Neuronal stem cell (in vitro differentiated cells): ENCODE measurements at regions not wholly inside any gene's neighbourhood (a gene's known extent, or its start where the extent isn't known, plus 50 kb on each side); places are given as distances from the start of the nearest gene placed in this dataset.

Experiments
- DNase-seq: peaks from one replicate; pipeline ENCODE4 v3.0.0-alpha.2; 2013; ENCODE audit warnings: low spot score
- H2AFZ ChIP-seq: one replicate; pipeline ENCODE4 v1.6.1; 2013; ENCODE audit warnings: mild to moderate bottlenecking, low read length, inconsistent platforms
- H2AK5ac ChIP-seq: 2 replicates; pipeline ENCODE4 v1.6.1; 2013; ENCODE audit warnings: low read depth, mild to moderate bottlenecking, inconsistent platforms, low read length, moderate library complexity, mixed read lengths
- H2BK120ac ChIP-seq: 2 replicates; pipeline ENCODE4 v1.6.1; 2013; ENCODE audit warnings: low read depth, mild to moderate bottlenecking, inconsistent platforms, low read length, moderate library complexity, mixed read lengths
- H2BK12ac ChIP-seq: one replicate; pipeline ENCODE4 v1.6.1; 2013; ENCODE audit warnings: low read length, inconsistent platforms
- H2BK15ac ChIP-seq: 2 replicates; pipeline ENCODE4 v1.6.1; 2013; ENCODE audit warnings: mild to moderate bottlenecking, low read length, inconsistent platforms, mixed read lengths
- H2BK5ac ChIP-seq: one replicate; pipeline ENCODE4 v1.6.1; 2013; ENCODE audit warnings: inconsistent platforms, mild to moderate bottlenecking, low read length, moderate library complexity
- H3K14ac ChIP-seq: one replicate; pipeline ENCODE4 v1.6.1; 2013; ENCODE audit warnings: low read length, inconsistent platforms
- H3K18ac ChIP-seq: 2 replicates; pipeline ENCODE4 v1.6.1; 2013; ENCODE audit warnings: low read length, inconsistent platforms
- H3K23ac ChIP-seq: 2 replicates; pipeline ENCODE4 v1.6.1; 2013; ENCODE audit warnings: low read depth, mild to moderate bottlenecking, mixed read lengths, low read length, inconsistent platforms; ENCODE audit not compliant: poor library complexity
- H3K27ac ChIP-seq: replicated peaks from 3 replicates; pipeline ENCODE4 v1.5.1; 2013; ENCODE audit warnings: low read length, inconsistent platforms
- H3K27me3 ChIP-seq, 3 experiments: 2 replicates each; pipeline ENCODE4 v1.6.1; 2013; ENCODE audit warnings: low read length in 3 of 3, mild to moderate bottlenecking in 2 of 3, inconsistent platforms in 1 of 3, low read depth in 1 of 3, mixed read lengths in 1 of 3, moderate library complexity in 1 of 3; ENCODE audit not compliant: control insufficient read depth in 3 of 3, insufficient read depth in 3 of 3
- H3K36me3 ChIP-seq, 2 donors: replicated peaks in 1 of 2; 2 replicates each; pipeline ENCODE4 v1.6.1; 2013; ENCODE audit warnings: low read length in 2 of 2; ENCODE audit not compliant: control insufficient read depth in 2 of 2, insufficient read depth in 2 of 2
- H3K4ac ChIP-seq: 2 replicates; pipeline ENCODE4 v1.6.1; 2013; ENCODE audit warnings: inconsistent platforms, mild to moderate bottlenecking, low read length, moderate library complexity
- H3K4me1 ChIP-seq, 2 donors: 1 replicate in 1 of 2; 2 replicates in 1 of 2; pipeline ENCODE4 v1.6.1; 2013; ENCODE audit warnings: low read length in 2 of 2, low read depth in 1 of 2; ENCODE audit not compliant: control insufficient read depth in 2 of 2, insufficient read depth in 1 of 2
- H3K4me2 ChIP-seq: one replicate; pipeline ENCODE4 v1.6.1; 2013; ENCODE audit warnings: mild to moderate bottlenecking, low read length, inconsistent platforms; ENCODE audit not compliant: insufficient read depth, poor library complexity, severe bottlenecking
- H3K4me3 ChIP-seq, 2 donors: 2 replicates each; pipeline ENCODE4 v1.5.1; 2013; ENCODE audit warnings: low read length in 2 of 2, mild to moderate bottlenecking in 2 of 2, inconsistent platforms in 1 of 2, moderate library complexity in 1 of 2
- H3K79me1 ChIP-seq: one replicate; pipeline ENCODE4 v1.6.1; 2013; ENCODE audit warnings: low read depth, mild to moderate bottlenecking, inconsistent platforms, low read length, moderate library complexity
- H3K9ac ChIP-seq: one replicate; pipeline ENCODE4 v1.6.1; 2013; ENCODE audit warnings: mild to moderate bottlenecking, low read depth, low read length, inconsistent platforms; ENCODE audit not compliant: poor library complexity
- H3K9me3 ChIP-seq, 2 donors: replicated peaks in 1 of 2; 2 replicates each; pipeline versions ENCODE3 to v1.6.1; 2013; ENCODE audit warnings: low read length in 2 of 2, mild to moderate bottlenecking in 2 of 2, inconsistent platforms in 1 of 2, low read depth in 1 of 2, mixed read lengths in 1 of 2, moderate library complexity in 1 of 2; ENCODE audit not compliant: control insufficient read depth in 2 of 2, insufficient read depth in 1 of 2
- H4K8ac ChIP-seq: one replicate; pipeline ENCODE4 v1.6.1; 2013; ENCODE audit warnings: low read depth, mild to moderate bottlenecking, inconsistent platforms, low read length, moderate library complexity
- H4K91ac ChIP-seq: one replicate; pipeline ENCODE4 v1.6.1; 2013; ENCODE audit warnings: low read length, low read depth, mild to moderate bottlenecking, inconsistent platforms; ENCODE audit not compliant: poor library complexity
- WGBS, 2 donors: extraction: QIAGEN DNeasy Blood & Tissue Kit; methylation state at CpG; one replicate each; pipeline ENCODE4 v1.1.7; 2013; ENCODE audit warnings: missing lambda C conversion rate in 2 of 2, mixed read lengths in 1 of 2; ENCODE audit not compliant: insufficient read length in 2 of 2, insufficient replicate concordance in 1 of 2; ENCODE audit errors: extremely low coverage in 2 of 2; 5-methylcytosine and 5-hydroxymethylcytosine counted together

DNA sequence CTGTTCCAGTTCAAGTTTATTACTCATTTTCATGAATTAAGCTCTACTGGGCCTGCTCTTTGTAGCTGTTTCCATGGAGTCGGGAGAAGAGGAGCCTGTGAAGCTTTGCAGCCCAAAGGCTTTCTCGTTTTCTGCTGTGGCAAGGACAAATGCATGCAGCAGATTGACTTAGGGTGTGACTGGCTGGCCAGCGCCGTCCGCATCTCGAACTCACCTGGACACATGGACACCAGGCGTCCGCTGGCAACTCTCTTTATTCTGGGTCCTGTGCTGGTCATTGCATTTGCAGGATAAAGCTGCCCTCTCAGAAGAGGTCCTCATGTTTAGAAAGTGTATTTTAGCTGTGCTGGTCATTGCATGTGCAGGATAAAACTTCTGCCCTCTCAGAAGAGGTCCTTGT lies 350.4 kb downstream of the TMEM121 start:
- H3K4ac ChIP-seq = no peak overlapping the region
- H4K91ac ChIP-seq = no peak overlapping the region
- H2BK5ac ChIP-seq = no peak overlapping the region
- no CpG with 5 or more reads among the region's 8 CpGs for WGBS, 2 donors
- no peak overlapping the region for H3K14ac ChIP-seq
- H4K8ac ChIP-seq = no peak overlapping the region
- H3K36me3 ChIP-seq = no peaks in the 10 kb centered on the region
- no peak overlapping the region for H2BK120ac ChIP-seq
- no peak overlapping the region for H2AFZ ChIP-seq
- no peak overlapping the region for H3K4me3 ChIP-seq
- H3K9me3 ChIP-seq = peaks cover 0 to 44% of the 10 kb centered on the region in 2 donors
- H2BK12ac ChIP-seq = no peak overlapping the region
- H2AK5ac ChIP-seq = no peak overlapping the region
- H3K79me1 ChIP-seq = no peaks in the 10 kb centered on the region
- DNase-seq = no peak
- H3K9ac ChIP-seq = no peak overlapping the region
- H3K27me3 ChIP-seq = peaks cover 0 to 42% (median 0%) of the 10 kb centered on the region in 3 experiments
- no peaks in the 10 kb centered on the region for H3K4me1 ChIP-seq
- no peak overlapping the region for H3K23ac ChIP-seq
- H2BK15ac ChIP-seq = no peak overlapping the region
- no peak overlapping the region for H3K27ac ChIP-seq
- H3K4me2 ChIP-seq = no peak overlapping the region
- no peak overlapping the region for H3K18ac ChIP-seq

DNA sequence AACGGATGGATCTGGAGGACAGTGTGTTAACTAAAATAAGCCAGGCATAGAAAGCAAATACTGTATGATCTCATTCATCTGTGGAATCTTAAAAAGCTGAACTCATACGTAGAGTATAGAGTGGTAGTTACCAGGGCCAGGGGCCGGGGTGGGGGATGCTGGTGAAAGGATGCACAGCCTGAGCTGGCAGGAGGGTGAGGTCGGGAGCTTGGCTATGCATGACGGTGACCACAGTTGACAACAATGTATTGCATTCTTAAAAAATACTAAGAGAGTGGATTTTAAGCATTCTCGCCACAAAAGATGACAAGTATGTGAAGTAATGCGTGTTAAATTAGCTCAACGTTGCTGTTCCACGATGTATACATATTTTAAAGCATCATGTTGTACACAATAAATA lies 351.3 kb downstream of the TMEM121 start:
- no peaks in the 10 kb centered on the region for H3K36me3 ChIP-seq
- H2BK120ac ChIP-seq = no peak overlapping the region
- H3K4me3 ChIP-seq = no peak overlapping the region
- no peaks in the 10 kb centered on the region for H3K4me1 ChIP-seq
- peaks cover 0 to 45% of the 10 kb centered on the region in 2 donors for H3K9me3 ChIP-seq
- H3K79me1 ChIP-seq = no peaks in the 10 kb centered on the region
- H3K4me2 ChIP-seq = no peak overlapping the region
- H2AFZ ChIP-seq = no peak overlapping the region
- no peak overlapping the region for H4K91ac ChIP-seq
- H4K8ac ChIP-seq = no peak overlapping the region
- H2BK5ac ChIP-seq = no peak overlapping the region
- DNase-seq = no peak
- no peak overlapping the region for H3K14ac ChIP-seq
- no peak overlapping the region for H3K18ac ChIP-seq
- H3K4ac ChIP-seq = no peak overlapping the region
- H3K23ac ChIP-seq = no peak overlapping the region
- H2BK15ac ChIP-seq = no peak overlapping the region
- H2AK5ac ChIP-seq = no peak overlapping the region
- no peak overlapping the region for H3K27ac ChIP-seq
- WGBS, 2 donors = no CpG with 5 or more reads among the region's 9 CpGs
- no peak overlapping the region for H3K9ac ChIP-seq
- peaks cover 0 to 43% (median 0%) of the 10 kb centered on the region in 3 experiments for H3K27me3 ChIP-seq
- H2BK12ac ChIP-seq = no peak overlapping the region

DNA sequence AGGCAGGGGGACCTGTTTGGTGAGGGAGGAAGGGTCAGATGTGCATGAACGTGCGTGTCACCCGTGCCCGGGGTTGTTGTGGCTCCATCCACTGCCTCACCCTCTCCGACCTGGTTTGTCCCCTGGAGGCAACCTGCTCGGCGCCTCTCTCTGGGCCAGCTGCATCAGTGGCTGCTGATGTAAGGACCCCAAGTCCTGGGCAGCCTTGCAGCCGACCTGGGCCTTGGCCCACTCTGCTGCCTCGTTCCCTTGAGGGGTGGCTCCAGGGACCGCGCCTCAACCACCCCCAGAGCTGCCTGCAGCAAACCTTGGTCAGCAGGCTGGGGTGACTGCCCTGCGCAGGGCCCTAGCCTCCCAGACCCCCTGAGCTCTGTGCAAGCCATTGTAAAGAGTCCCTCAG lies 351.7 kb downstream of the TMEM121 start:
- no peak overlapping the region for H3K18ac ChIP-seq
- no peak overlapping the region for H2BK15ac ChIP-seq
- H3K4ac ChIP-seq = no peak overlapping the region
- no peak overlapping the region for H2BK120ac ChIP-seq
- no peaks in the 10 kb centered on the region for H3K36me3 ChIP-seq
- H4K8ac ChIP-seq = no peak overlapping the region
- no peak overlapping the region for H3K4me3 ChIP-seq
- peaks cover 0 to 50% of the 10 kb centered on the region in 2 donors for H3K9me3 ChIP-seq
- H3K27me3 ChIP-seq = peaks cover 0 to 45% (median 0%) of the 10 kb centered on the region in 3 experiments
- H3K14ac ChIP-seq = no peak overlapping the region
- no peak overlapping the region for H2AK5ac ChIP-seq
- no peak overlapping the region for H2AFZ ChIP-seq
- H3K9ac ChIP-seq = no peak overlapping the region
- H2BK5ac ChIP-seq = no peak overlapping the region
- no peaks in the 10 kb centered on the region for H3K4me1 ChIP-seq
- no peak for DNase-seq
- H3K4me2 ChIP-seq = no peak overlapping the region
- H3K27ac ChIP-seq = no peak overlapping the region
- H3K79me1 ChIP-seq = no peaks in the 10 kb centered on the region
- WGBS, 2 donors = no CpG with 5 or more reads among the region's 12 CpGs
- H2BK12ac ChIP-seq = no peak overlapping the region
- peak overlapping the region; percentile 55 for H3K23ac ChIP-seq
- no peak overlapping the region for H4K91ac ChIP-seq

DNA sequence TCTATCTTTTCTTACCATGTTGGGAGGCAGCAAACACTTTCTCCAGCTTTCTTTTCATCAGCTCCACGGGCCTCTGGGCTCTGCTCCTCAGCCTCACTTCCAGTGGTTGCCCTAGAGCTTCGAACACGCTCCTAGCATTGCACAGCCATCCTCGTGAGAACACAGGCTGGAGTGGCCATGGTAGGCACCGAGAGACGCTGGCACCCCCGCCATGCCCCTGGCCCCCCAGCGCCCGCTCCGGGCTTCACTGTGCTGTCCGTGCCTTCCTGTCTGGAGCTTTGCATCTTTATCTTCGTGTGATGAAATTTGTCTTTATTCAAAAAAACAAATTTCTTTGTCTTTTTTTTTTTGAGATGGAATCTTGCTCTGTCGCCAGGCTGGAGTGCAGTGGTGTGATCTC lies 352.2 kb downstream of the TMEM121 start:
- Histone ChIP-seq H3K9ac (no peak overlapping the region), H3K4me1 (no peaks in the 10 kb centered on the region), H3K27me3 (peaks cover 0 to 45% (median 0%) of the 10 kb centered on the region in 3 experiments), H3K14ac (no peak overlapping the region), H4K8ac (no peak overlapping the region), H3K79me1 (no peaks in the 10 kb centered on the region), H3K4me3 (no peak overlapping the region), H2AFZ (no peak overlapping the region), H2AK5ac (no peak overlapping the region), H2BK120ac (no peak overlapping the region), H3K18ac (no peak overlapping the region), H2BK12ac (no peak overlapping the region), H3K4me2 (no peak overlapping the region), H3K27ac (no peak overlapping the region), H4K91ac (no peak overlapping the region), H3K36me3 (no peaks in the 10 kb centered on the region), H3K9me3 (peaks cover 0 to 53% of the 10 kb centered on the region in 2 donors), H3K4ac (no peak overlapping the region), H2BK15ac (no peak overlapping the region), H2BK5ac (no peak overlapping the region), H3K23ac (no peak overlapping the region)
- no peak for DNase-seq
- no CpG with 5 or more reads among the region's 13 CpGs for WGBS, 2 donors
